ENCODE measurements at regions not wholly inside any gene's neighbourhood (a gene's known extent, or its start where the extent isn't known, plus 50 kb on each side); places are given as distances from the start of the nearest gene placed in this dataset.

DNA sequence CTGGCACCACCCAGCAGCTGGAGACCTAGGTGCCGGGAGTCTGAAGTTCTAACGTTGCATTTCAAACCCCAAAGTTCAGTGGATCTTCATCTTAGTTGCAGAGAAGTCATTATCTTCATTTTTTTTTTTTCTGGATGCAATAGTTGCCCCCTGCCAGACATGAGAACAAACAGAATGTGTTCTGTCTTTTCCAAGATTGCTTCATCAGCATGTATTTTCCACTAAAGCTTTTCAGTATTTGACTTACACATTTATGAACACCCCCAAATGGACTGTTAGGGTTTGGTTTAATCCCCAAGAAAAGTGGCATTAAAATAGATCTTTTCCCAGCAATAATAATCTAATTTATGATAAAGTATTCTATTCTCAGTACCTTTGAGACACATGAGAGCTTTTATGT lies 135.2 kb upstream of the OSMR start:
- H3K9ac ChIP-seq (ENCODE audit: low read length): no peak overlapping the region
- Mint-ChIP-seq H3K27me3 (ENCODE audit: low read depth, unreplicated experiment) (peaks cover 7% of the 10 kb centered on the region), H3K27ac (ENCODE audit: unreplicated experiment) (no peak overlapping the region)

DNA sequence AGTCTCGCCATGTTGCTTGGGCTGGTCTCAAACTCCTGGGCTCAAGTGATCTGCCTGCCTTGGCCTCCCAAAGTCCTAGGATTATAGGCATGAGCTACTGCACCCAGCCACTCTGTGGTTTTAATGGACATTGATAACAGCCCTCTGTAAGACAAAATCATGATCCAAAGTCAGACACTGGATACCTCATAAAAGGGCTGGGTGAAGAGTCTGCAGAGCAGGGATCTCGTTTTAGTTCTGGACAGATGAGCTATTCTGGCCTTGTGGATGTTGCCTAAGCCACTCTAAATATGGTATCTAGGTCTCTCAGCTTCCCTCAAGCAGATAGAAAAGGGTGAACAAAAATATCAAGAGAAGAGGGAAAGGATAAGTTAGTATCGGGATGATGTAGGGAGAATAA lies 133.4 kb upstream of the OSMR start:
- H3K4me2 ChIP-seq (ENCODE audit: low read length): no peak overlapping the region
- H4K20me1 ChIP-seq (ENCODE audit: insufficient read depth, low read length): no peaks in the 10 kb centered on the region
- H3K27ac Mint-ChIP-seq (ENCODE audit: unreplicated experiment): no peak overlapping the region
- FAIRE-seq (no peak), DNase-seq (ENCODE audit: low read depth) (no peak)
- no peaks in the 10 kb centered on the region for H3K4me1 Mint-ChIP-seq (ENCODE audit: low read depth, unreplicated experiment)
- no peak overlapping the region for H3K9ac ChIP-seq (ENCODE audit: low read length)
- no peaks in the 10 kb centered on the region for H3K36me3 ChIP-seq (ENCODE audit: insufficient read depth, low read length)
- H3K27me3 Mint-ChIP-seq (ENCODE audit: low read depth, unreplicated experiment): peaks cover 7% of the 10 kb centered on the region
- no peak overlapping the region for H3K4me3 ChIP-seq (ENCODE audit: insufficient read depth, low read depth, low read length)
- H3K9me3 ChIP-seq (ENCODE audit: insufficient read depth, low read depth, low read length): no peaks in the 10 kb centered on the region
- no peaks in the 10 kb centered on the region for H3K9me3 Mint-ChIP-seq (ENCODE audit: unreplicated experiment)
- peaks cover 2% of the 10 kb centered on the region for H3K27me3 ChIP-seq (ENCODE audit: insufficient read depth, low read length)
- no peaks in the 10 kb centered on the region for H3K79me2 ChIP-seq (ENCODE audit: insufficient read depth, low read length)
- no peaks in the 10 kb centered on the region for H3K4me1 ChIP-seq (ENCODE audit: insufficient read depth, low read length)
- H3K27ac ChIP-seq (ENCODE audit: low read depth, low read length): no peak overlapping the region
- H2AFZ ChIP-seq (ENCODE audit: low read depth, low read length): no peak overlapping the region
- no peaks in the 10 kb centered on the region for H3K36me3 Mint-ChIP-seq (ENCODE audit: low read depth, unreplicated experiment)
- TF ChIP-seq EZH2 (IDR thresholded peaks at IDR 0.05; ENCODE audit: insufficient read depth, low read length): no peak
- TF ChIP-seq, protein P1, sequence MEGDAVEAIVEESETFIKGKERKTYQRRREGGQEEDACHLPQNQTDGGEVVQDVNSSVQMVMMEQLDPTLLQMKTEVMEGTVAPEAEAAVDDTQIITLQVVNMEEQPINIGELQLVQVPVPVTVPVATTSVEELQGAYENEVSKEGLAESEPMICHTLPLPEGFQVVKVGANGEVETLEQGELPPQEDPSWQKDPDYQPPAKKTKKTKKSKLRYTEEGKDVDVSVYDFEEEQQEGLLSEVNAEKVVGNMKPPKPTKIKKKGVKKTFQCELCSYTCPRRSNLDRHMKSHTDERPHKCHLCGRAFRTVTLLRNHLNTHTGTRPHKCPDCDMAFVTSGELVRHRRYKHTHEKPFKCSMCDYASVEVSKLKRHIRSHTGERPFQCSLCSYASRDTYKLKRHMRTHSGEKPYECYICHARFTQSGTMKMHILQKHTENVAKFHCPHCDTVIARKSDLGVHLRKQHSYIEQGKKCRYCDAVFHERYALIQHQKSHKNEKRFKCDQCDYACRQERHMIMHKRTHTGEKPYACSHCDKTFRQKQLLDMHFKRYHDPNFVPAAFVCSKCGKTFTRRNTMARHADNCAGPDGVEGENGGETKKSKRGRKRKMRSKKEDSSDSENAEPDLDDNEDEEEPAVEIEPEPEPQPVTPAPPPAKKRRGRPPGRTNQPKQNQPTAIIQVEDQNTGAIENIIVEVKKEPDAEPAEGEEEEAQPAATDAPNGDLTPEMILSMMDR (IDR thresholded peaks at IDR 0.05; ENCODE audit: insufficient read depth, low read depth, low read length): no peak
- H3K4me3 Mint-ChIP-seq (ENCODE audit: unreplicated experiment): no peak overlapping the region

More for the DNA sequence above, 135.2 kb upstream of the OSMR start:
- Mint-ChIP-seq H3K4me3 (ENCODE audit: unreplicated experiment) (no peak overlapping the region), H3K9me3 (ENCODE audit: unreplicated experiment) (no peaks in the 10 kb centered on the region), H3K36me3 (ENCODE audit: low read depth, unreplicated experiment) (no peaks in the 10 kb centered on the region), H3K4me1 (ENCODE audit: low read depth, unreplicated experiment) (no peaks in the 10 kb centered on the region)
- peaks cover 2% of the 10 kb centered on the region for H3K27me3 ChIP-seq (ENCODE audit: insufficient read depth, low read length)
- no peaks in the 10 kb centered on the region for H3K4me1 ChIP-seq (ENCODE audit: insufficient read depth, low read length)
- no peaks in the 10 kb centered on the region for H4K20me1 ChIP-seq (ENCODE audit: insufficient read depth, low read length)
- TF ChIP-seq, protein P1 (IDR thresholded peaks at IDR 0.05; ENCODE audit: insufficient read depth, low read depth, low read length): no peak
- no peak for TF ChIP-seq EZH2 (IDR thresholded peaks at IDR 0.05; ENCODE audit: insufficient read depth, low read length)
- no peaks in the 10 kb centered on the region for H3K79me2 ChIP-seq (ENCODE audit: insufficient read depth, low read length)
- no peak overlapping the region for H3K27ac ChIP-seq (ENCODE audit: low read depth, low read length)
- FAIRE-seq: no peak
- no peak overlapping the region for H3K4me3 ChIP-seq (ENCODE audit: insufficient read depth, low read depth, low read length)
- DNase-seq (ENCODE audit: low read depth): no peak
- H3K4me2 ChIP-seq (ENCODE audit: low read length): no peak overlapping the region
- no peaks in the 10 kb centered on the region for H3K36me3 ChIP-seq (ENCODE audit: insufficient read depth, low read length)
- H2AFZ ChIP-seq (ENCODE audit: low read depth, low read length): no peak overlapping the region
- no peaks in the 10 kb centered on the region for H3K9me3 ChIP-seq (ENCODE audit: insufficient read depth, low read depth, low read length)

DNA sequence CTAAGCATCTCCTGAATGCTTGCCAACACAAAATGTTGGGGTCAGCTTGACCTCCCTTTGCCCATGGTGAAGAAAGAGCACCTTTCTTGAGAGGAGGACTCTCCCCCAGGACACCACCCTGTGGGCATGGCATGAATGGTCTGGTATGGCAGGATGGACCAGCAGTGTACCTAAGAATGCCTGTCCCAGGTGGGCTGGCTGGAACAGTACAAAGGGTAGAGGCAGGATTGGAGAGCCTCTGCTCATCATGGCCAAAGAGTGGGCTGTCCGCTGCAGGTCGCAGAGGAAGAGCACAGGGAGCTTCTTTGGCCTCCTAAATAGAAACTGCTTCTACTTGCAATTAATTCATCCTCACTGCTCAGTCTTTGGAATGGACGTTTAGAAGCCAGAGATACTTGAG lies 131.6 kb upstream of the OSMR start:
- Histone ChIP-seq H3K4me1 (ENCODE audit: insufficient read depth, low read length) (peaks cover 1% of the 10 kb centered on the region), H3K4me2 (ENCODE audit: low read length) (no peak overlapping the region), H3K9ac (ENCODE audit: low read length) (no peak overlapping the region), H2AFZ (ENCODE audit: low read depth, low read length) (no peak overlapping the region), H3K27ac (ENCODE audit: low read depth, low read length) (no peak overlapping the region), H3K27me3 (ENCODE audit: insufficient read depth, low read length) (peaks cover 2% of the 10 kb centered on the region), H3K79me2 (ENCODE audit: insufficient read depth, low read length) (no peaks in the 10 kb centered on the region), H3K9me3 (ENCODE audit: insufficient read depth, low read depth, low read length) (no peaks in the 10 kb centered on the region), H3K36me3 (ENCODE audit: insufficient read depth, low read length) (no peaks in the 10 kb centered on the region), H4K20me1 (ENCODE audit: insufficient read depth, low read length) (no peaks in the 10 kb centered on the region), H3K4me3 (ENCODE audit: insufficient read depth, low read depth, low read length) (no peak overlapping the region)
- DNase-seq (ENCODE audit: low read depth): no peak
- TF ChIP-seq, protein P1 (IDR thresholded peaks at IDR 0.05; ENCODE audit: insufficient read depth, low read depth, low read length): no peak
- no peak for TF ChIP-seq EZH2 (IDR thresholded peaks at IDR 0.05; ENCODE audit: insufficient read depth, low read length)
- no peaks in the 10 kb centered on the region for H3K9me3 Mint-ChIP-seq (ENCODE audit: unreplicated experiment)
- no peaks in the 10 kb centered on the region for H3K36me3 Mint-ChIP-seq (ENCODE audit: low read depth, unreplicated experiment)
- H3K27ac Mint-ChIP-seq (ENCODE audit: unreplicated experiment): no peak overlapping the region
- FAIRE-seq: no peak
- H3K27me3 Mint-ChIP-seq (ENCODE audit: low read depth, unreplicated experiment): peaks cover 5% of the 10 kb centered on the region
- no peak overlapping the region for H3K4me3 Mint-ChIP-seq (ENCODE audit: unreplicated experiment)
- no peaks in the 10 kb centered on the region for H3K4me1 Mint-ChIP-seq (ENCODE audit: low read depth, unreplicated experiment)

Measured in astrocyte (in vitro differentiated cells and primary cell).